ENCODE measurements at regions not wholly inside any gene's neighbourhood (a gene's known extent, or its start where the extent isn't known, plus 50 kb on each side); places are given as distances from the start of the nearest gene placed in this dataset.

DNA sequence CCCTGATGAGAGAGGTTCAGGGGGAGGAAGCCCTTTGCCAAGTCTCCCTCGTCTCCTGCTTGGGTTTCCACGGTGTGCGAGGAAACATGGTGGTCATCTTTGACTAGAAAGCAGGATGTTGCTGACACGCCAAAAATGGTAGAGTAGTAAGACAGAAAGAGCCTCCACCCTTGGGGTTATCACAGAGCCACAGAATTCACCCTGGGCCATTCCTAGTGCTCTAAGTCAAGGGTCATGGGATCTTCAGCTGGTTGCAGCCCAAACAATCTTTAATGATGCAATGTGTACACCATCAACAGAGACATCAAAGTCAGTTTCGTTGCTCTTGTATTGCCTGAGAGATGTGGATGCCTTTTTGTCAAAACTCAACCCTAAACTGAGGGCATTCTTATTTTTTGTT lies 201.9 kb downstream of the LY86 start:
- H3K4me3 ChIP-seq (replicated peaks; ENCODE audit: low read depth, low read length): no peak overlapping the region
- TF ChIP-seq, protein P1, sequence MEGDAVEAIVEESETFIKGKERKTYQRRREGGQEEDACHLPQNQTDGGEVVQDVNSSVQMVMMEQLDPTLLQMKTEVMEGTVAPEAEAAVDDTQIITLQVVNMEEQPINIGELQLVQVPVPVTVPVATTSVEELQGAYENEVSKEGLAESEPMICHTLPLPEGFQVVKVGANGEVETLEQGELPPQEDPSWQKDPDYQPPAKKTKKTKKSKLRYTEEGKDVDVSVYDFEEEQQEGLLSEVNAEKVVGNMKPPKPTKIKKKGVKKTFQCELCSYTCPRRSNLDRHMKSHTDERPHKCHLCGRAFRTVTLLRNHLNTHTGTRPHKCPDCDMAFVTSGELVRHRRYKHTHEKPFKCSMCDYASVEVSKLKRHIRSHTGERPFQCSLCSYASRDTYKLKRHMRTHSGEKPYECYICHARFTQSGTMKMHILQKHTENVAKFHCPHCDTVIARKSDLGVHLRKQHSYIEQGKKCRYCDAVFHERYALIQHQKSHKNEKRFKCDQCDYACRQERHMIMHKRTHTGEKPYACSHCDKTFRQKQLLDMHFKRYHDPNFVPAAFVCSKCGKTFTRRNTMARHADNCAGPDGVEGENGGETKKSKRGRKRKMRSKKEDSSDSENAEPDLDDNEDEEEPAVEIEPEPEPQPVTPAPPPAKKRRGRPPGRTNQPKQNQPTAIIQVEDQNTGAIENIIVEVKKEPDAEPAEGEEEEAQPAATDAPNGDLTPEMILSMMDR (IDR thresholded peaks at IDR 0.05; ENCODE audit: low read length, missing control alignments): no peak
- no peak for DNase-seq (ENCODE audit: low read depth)

DNA sequence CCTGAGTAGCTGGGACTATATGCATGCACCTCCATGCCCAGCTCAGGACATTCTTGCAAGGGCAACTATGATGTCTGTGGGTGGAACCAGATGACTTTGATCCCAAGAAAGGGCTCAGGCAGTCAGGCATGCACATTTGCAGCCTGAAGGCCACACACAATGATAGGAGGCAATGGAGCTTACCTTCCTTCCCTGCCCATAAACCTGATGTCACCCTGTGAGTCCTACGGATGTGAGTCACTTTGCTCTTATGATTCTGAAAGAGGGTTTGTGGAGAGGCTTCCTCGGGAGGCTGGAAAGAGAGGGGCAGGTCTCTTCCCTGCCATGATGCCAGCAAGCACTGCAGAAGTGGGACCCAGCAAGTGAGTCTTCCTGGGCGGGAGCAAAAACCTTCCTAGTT lies 202.4 kb downstream of the LY86 start:
- no peak overlapping the region for H3K4me3 ChIP-seq (replicated peaks; ENCODE audit: low read depth, low read length)
- TF ChIP-seq, protein P1 (IDR thresholded peaks at IDR 0.05; ENCODE audit: low read length, missing control alignments): no peak
- DNase-seq (ENCODE audit: low read depth): no peak

DNA sequence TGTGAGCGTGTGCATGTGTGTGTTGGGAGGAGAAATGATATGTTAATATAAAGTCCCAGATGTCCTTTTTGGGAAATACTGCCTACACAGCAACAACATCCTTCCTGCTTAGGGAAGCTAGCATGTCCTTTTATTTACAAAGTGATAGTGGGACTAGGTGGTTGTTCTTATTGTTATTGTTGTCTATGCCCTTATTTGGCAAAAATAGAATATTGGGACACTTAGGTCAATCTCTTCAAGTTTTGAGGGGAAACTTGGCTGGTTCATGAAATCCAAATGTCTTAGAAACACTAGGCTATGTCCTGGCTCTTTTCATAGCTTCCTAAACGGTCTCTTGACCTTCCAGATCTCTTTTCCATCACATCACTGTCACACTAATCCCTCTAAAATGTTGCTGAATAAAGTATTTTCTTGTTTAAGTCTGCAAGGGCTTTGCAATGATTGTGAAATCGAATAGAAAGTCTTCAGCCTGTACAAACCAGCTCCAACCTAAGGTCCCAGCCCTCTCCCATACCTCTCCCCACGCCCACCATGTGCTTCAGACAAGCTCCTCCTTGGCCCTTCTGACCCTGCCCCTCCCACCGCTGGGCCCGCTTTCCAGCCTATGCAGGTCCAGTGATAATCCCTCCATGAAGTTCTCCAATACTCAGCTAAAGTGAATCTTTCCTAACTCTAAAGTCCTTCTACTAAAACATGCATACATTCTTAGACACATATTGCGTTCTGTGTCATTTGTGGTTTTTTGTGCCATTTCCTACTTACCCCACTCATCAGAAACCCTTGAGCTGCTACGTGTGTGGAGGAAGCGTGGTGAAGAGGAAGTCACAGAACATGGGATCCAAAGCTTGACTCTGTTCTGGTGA lies 205.1 kb downstream of the LY86 start:
- TF ChIP-seq, protein P1 (IDR thresholded peaks at IDR 0.05; ENCODE audit: low read length, missing control alignments): no peak
- no peak for DNase-seq (ENCODE audit: low read depth)
- no peak overlapping the region for H3K4me3 ChIP-seq (replicated peaks; ENCODE audit: low read depth, low read length)

DNA sequence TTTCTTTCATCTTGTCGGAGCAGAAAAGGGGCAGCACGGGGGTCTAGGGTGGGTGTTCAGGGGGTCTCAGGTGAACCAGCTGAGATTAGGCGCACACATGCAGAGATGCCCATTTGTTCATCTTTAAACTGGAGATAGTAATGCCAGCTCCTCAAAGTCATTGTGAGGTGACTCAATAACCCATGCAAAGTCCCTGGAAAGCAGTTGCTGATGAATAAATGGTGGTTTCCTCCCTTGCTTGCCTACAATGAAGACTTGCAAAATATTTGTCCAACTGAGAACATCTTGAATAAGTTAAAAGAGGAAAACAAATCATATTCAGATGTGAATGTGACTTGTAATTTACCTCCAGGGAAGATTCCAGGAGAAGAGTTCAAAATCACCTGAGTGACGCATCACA lies 206.9 kb downstream of the LY86 start:
- no peak for DNase-seq (ENCODE audit: low read depth)
- TF ChIP-seq, protein P1 (IDR thresholded peaks at IDR 0.05; ENCODE audit: low read length, missing control alignments): no peak
- no peak overlapping the region for H3K4me3 ChIP-seq (replicated peaks; ENCODE audit: low read depth, low read length)

DNA sequence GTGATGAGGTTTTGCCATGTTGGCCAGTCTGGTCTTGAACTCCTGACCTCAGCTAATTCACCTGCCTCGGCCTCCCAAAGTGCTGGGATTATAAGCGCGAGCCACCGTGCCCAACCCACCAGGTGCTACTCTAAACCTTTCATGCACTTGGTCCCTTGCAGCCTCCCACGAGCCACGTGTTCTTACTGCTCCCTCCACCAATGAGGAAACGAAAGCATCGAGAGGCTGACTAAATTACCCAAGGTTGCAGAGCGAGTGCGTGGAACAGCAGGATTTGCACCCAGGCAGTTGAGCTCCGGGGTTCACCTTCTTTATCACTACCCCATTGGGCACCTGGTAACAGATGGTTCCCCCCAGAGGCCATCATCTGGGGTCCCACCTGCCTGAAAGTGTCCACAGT lies 208.3 kb downstream of the LY86 start:
- TF ChIP-seq, protein P1 (IDR thresholded peaks at IDR 0.05; ENCODE audit: low read length, missing control alignments): no peak
- no peak overlapping the region for H3K4me3 ChIP-seq (replicated peaks; ENCODE audit: low read depth, low read length)
- DNase-seq (ENCODE audit: low read depth): no peak

DNA sequence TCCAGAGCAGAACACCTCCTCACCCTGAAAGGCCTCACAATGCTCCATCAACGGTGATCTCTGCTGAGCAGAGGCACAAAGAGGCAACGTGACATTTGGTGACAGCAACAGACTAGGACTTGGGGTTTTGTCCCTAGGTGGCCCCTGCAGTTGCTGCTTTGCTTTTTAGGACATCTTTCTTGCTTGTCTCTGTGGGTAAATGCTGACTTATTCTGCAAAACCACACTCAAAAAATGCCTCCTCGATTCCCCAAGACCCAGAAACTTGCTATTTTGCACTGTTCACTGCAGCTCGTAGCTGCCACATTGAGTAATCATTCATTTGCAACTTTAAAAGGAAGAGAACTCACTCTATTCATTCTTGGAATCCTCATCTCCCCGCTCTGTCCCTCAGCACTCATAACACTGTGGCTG lies 209.9 kb downstream of the LY86 start:
- TF ChIP-seq, protein P1 (IDR thresholded peaks at IDR 0.05; ENCODE audit: low read length, missing control alignments): no peak
- no peak for DNase-seq (ENCODE audit: low read depth)
- no peak overlapping the region for H3K4me3 ChIP-seq (replicated peaks; ENCODE audit: low read depth, low read length)

DNA sequence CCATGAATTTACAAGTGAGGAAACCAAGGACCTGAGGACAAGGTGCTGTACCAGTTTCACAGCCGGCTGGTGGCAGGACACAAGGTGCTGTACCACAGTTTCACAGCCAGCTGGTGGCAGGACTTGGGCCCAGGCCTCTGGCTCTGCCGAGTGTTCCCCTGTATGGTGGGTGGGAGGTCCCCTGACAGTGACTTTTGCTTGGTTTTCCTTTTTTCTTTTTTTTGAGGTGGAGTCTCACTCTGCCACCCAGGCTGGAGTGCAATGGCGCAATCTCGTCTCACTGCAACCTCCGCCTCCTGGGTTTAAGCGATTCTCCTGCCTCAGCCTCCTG lies 212.4 kb downstream of the LY86 start:
- DNase-seq (ENCODE audit: low read depth): no peak
- TF ChIP-seq, protein P1 (IDR thresholded peaks at IDR 0.05; ENCODE audit: low read length, missing control alignments): no peak
- no peak overlapping the region for H3K4me3 ChIP-seq (replicated peaks; ENCODE audit: low read depth, low read length)

Data from fibroblast of pulmonary artery (primary cell).